ENCODE measurements at regions not wholly inside any gene's neighbourhood (a gene's known extent, or its start where the extent isn't known, plus 50 kb on each side); places are given as distances from the start of the nearest gene placed in this dataset.
A peak's percentile ranks its signal among the peaks of the same experiment; 100 is the strongest.
"Not testable (repeated sequence)": the region's sequence is repeated elsewhere in the genome, so short reads cannot be mapped to it uniquely, and the experiment has no call there.

- not testable (repeated sequence) for H3K4me3 ChIP-seq; H3K4me1 ChIP-seq (ENCODE audit: control insufficient read depth in 5 of 5, insufficient read depth in 5 of 5, low read length in 5 of 5); DNase-seq; H3K27ac ChIP-seq (ENCODE audit: low read depth in 1 of 2, low read length in 1 of 2); H3K9me3 ChIP-seq (ENCODE audit: control insufficient read depth in 4 of 4, insufficient read depth in 3 of 4, low read length in 3 of 4); H3K27me3 ChIP-seq (ENCODE audit: control insufficient read depth in 3 of 3, insufficient read depth in 3 of 3, low read length in 2 of 3); H3K9ac ChIP-seq (ENCODE audit: insufficient read depth in 1 of 2, low read length in 2 of 2); ATAC-seq (ENCODE audit: insufficient read depth, low FRiP score); H3K36me3 ChIP-seq (ENCODE audit: control insufficient read depth in 4 of 4, insufficient read depth in 4 of 4, low read length in 4 of 4)
- WGBS, 2 donors, result 85 to 89% methylated on average over 1 to 3 of the region's 8 CpGs
Measured at GRCh38 chr2:87571889-87572465, 175.9 kb upstream of the PLGLB2 start.

GRCh38 chr2:87572906-87573305 lies 175.0 kb upstream of the PLGLB2 start:
- not testable (repeated sequence) for H3K27ac ChIP-seq (ENCODE audit: low read depth in 1 of 2, low read length in 1 of 2)

GRCh38 chr2:87573386-87574192 lies 174.3 kb upstream of the PLGLB2 start:
- H3K9ac ChIP-seq (ENCODE audit: insufficient read depth in 1 of 2, low read length in 2 of 2); H3K27ac ChIP-seq (ENCODE audit: low read depth in 1 of 2, low read length in 1 of 2); ATAC-seq (ENCODE audit: insufficient read depth, low FRiP score); H3K4me3 ChIP-seq; H3K27me3 ChIP-seq (ENCODE audit: control insufficient read depth in 3 of 3, insufficient read depth in 3 of 3, low read length in 2 of 3); H3K9me3 ChIP-seq (ENCODE audit: control insufficient read depth in 4 of 4, insufficient read depth in 3 of 4, low read length in 3 of 4); H3K36me3 ChIP-seq (ENCODE audit: control insufficient read depth in 4 of 4, insufficient read depth in 4 of 4, low read length in 4 of 4); H3K4me1 ChIP-seq (ENCODE audit: control insufficient read depth in 5 of 5, insufficient read depth in 5 of 5, low read length in 5 of 5): not testable (repeated sequence)
- DNase-seq, result peak in 2 of 3 donors; percentile 8 to 19
- WGBS, 2 donors, result 52 to 54% methylated on average over 4 of the region's 14 CpGs

More at GRCh38 chr2:87572906-87573305, 175.0 kb upstream of the PLGLB2 start:
- not testable (repeated sequence) for H3K9me3 ChIP-seq (ENCODE audit: control insufficient read depth in 4 of 4, insufficient read depth in 3 of 4, low read length in 3 of 4); H3K4me1 ChIP-seq (ENCODE audit: control insufficient read depth in 5 of 5, insufficient read depth in 5 of 5, low read length in 5 of 5); ATAC-seq (ENCODE audit: insufficient read depth, low FRiP score); H3K36me3 ChIP-seq (ENCODE audit: control insufficient read depth in 4 of 4, insufficient read depth in 4 of 4, low read length in 4 of 4); H3K27me3 ChIP-seq (ENCODE audit: control insufficient read depth in 3 of 3, insufficient read depth in 3 of 3, low read length in 2 of 3); H3K9ac ChIP-seq (ENCODE audit: insufficient read depth in 1 of 2, low read length in 2 of 2); H3K4me3 ChIP-seq
- peak in 1 of 3 donors; percentile 6 for DNase-seq
- WGBS, 2 donors, result 95 to 97% methylated on average over 5 of the region's 12 CpGs

GRCh38 chr2:87574193-87575119 lies 173.4 kb upstream of the PLGLB2 start:
- ATAC-seq (ENCODE audit: insufficient read depth, low FRiP score); H3K4me1 ChIP-seq (ENCODE audit: control insufficient read depth in 5 of 5, insufficient read depth in 5 of 5, low read length in 5 of 5); H3K36me3 ChIP-seq (ENCODE audit: control insufficient read depth in 4 of 4, insufficient read depth in 4 of 4, low read length in 4 of 4); H3K27ac ChIP-seq (ENCODE audit: low read depth in 1 of 2, low read length in 1 of 2); H3K9ac ChIP-seq (ENCODE audit: insufficient read depth in 1 of 2, low read length in 2 of 2); H3K27me3 ChIP-seq (ENCODE audit: control insufficient read depth in 3 of 3, insufficient read depth in 3 of 3, low read length in 2 of 3); H3K9me3 ChIP-seq (ENCODE audit: control insufficient read depth in 4 of 4, insufficient read depth in 3 of 4, low read length in 3 of 4); H3K4me3 ChIP-seq: not testable (repeated sequence)
- 30 to 68% methylated on average over 5 to 7 of the region's 10 CpGs for WGBS, 2 donors
- DNase-seq, result peak in 1 of 3 donors; percentile 3

- not testable (repeated sequence) for DNase-seq; H3K27me3 ChIP-seq (ENCODE audit: control insufficient read depth in 3 of 3, insufficient read depth in 3 of 3, low read length in 2 of 3); H3K4me1 ChIP-seq (ENCODE audit: control insufficient read depth in 5 of 5, insufficient read depth in 5 of 5, low read length in 5 of 5); ATAC-seq (ENCODE audit: insufficient read depth, low FRiP score); H3K9ac ChIP-seq (ENCODE audit: insufficient read depth in 1 of 2, low read length in 2 of 2); H3K4me3 ChIP-seq; H3K36me3 ChIP-seq (ENCODE audit: control insufficient read depth in 4 of 4, insufficient read depth in 4 of 4, low read length in 4 of 4); H3K9me3 ChIP-seq (ENCODE audit: control insufficient read depth in 4 of 4, insufficient read depth in 3 of 4, low read length in 3 of 4); H3K27ac ChIP-seq (ENCODE audit: low read depth in 1 of 2, low read length in 1 of 2)
- WGBS, 2 donors, result 71 to 75% methylated on average over 4 to 5 of the region's 5 CpGs
Measured at GRCh38 chr2:87575138-87575537, 172.7 kb upstream of the PLGLB2 start.

- DNase-seq; H3K9ac ChIP-seq (ENCODE audit: insufficient read depth in 1 of 2, low read length in 2 of 2); H3K9me3 ChIP-seq (ENCODE audit: control insufficient read depth in 4 of 4, insufficient read depth in 3 of 4, low read length in 3 of 4); H3K4me3 ChIP-seq; H3K36me3 ChIP-seq (ENCODE audit: control insufficient read depth in 4 of 4, insufficient read depth in 4 of 4, low read length in 4 of 4); ATAC-seq (ENCODE audit: insufficient read depth, low FRiP score); H3K27me3 ChIP-seq (ENCODE audit: control insufficient read depth in 3 of 3, insufficient read depth in 3 of 3, low read length in 2 of 3); H3K27ac ChIP-seq (ENCODE audit: low read depth in 1 of 2, low read length in 1 of 2); H3K4me1 ChIP-seq (ENCODE audit: control insufficient read depth in 5 of 5, insufficient read depth in 5 of 5, low read length in 5 of 5): not testable (repeated sequence)
- no CpG with 5 or more reads among the region's 2 CpGs for WGBS, 2 donors
Measured at GRCh38 chr2:87577358-87577757, 170.5 kb upstream of the PLGLB2 start.

GRCh38 chr2:87582152-87582551 lies 165.7 kb upstream of the PLGLB2 start:
- DNase-seq; H3K9me3 ChIP-seq (ENCODE audit: control insufficient read depth in 4 of 4, insufficient read depth in 3 of 4, low read length in 3 of 4); H3K4me3 ChIP-seq; H3K27ac ChIP-seq (ENCODE audit: low read depth in 1 of 2, low read length in 1 of 2); H3K27me3 ChIP-seq (ENCODE audit: control insufficient read depth in 3 of 3, insufficient read depth in 3 of 3, low read length in 2 of 3); ATAC-seq (ENCODE audit: insufficient read depth, low FRiP score); H3K36me3 ChIP-seq (ENCODE audit: control insufficient read depth in 4 of 4, insufficient read depth in 4 of 4, low read length in 4 of 4); H3K9ac ChIP-seq (ENCODE audit: insufficient read depth in 1 of 2, low read length in 2 of 2); H3K4me1 ChIP-seq (ENCODE audit: control insufficient read depth in 5 of 5, insufficient read depth in 5 of 5, low read length in 5 of 5): not testable (repeated sequence)
- WGBS, 2 donors, result no CpG with 5 or more reads among the region's 4 CpGs

GRCh38 chr2:87582579-87582978 lies 165.3 kb upstream of the PLGLB2 start:
- H3K36me3 ChIP-seq (ENCODE audit: control insufficient read depth in 4 of 4, insufficient read depth in 4 of 4, low read length in 4 of 4); H3K27ac ChIP-seq (ENCODE audit: low read depth in 1 of 2, low read length in 1 of 2); H3K27me3 ChIP-seq (ENCODE audit: control insufficient read depth in 3 of 3, insufficient read depth in 3 of 3, low read length in 2 of 3); H3K4me1 ChIP-seq (ENCODE audit: control insufficient read depth in 5 of 5, insufficient read depth in 5 of 5, low read length in 5 of 5); H3K9me3 ChIP-seq (ENCODE audit: control insufficient read depth in 4 of 4, insufficient read depth in 3 of 4, low read length in 3 of 4); ATAC-seq (ENCODE audit: insufficient read depth, low FRiP score); H3K4me3 ChIP-seq; H3K9ac ChIP-seq (ENCODE audit: insufficient read depth in 1 of 2, low read length in 2 of 2); DNase-seq: not testable (repeated sequence)

Data from lung (tissue), 9 donors.